ENCODE measurements at regions not wholly inside any gene's neighbourhood (a gene's known extent, or its start where the extent isn't known, plus 50 kb on each side); places are given as distances from the start of the nearest gene placed in this dataset.

DNA sequence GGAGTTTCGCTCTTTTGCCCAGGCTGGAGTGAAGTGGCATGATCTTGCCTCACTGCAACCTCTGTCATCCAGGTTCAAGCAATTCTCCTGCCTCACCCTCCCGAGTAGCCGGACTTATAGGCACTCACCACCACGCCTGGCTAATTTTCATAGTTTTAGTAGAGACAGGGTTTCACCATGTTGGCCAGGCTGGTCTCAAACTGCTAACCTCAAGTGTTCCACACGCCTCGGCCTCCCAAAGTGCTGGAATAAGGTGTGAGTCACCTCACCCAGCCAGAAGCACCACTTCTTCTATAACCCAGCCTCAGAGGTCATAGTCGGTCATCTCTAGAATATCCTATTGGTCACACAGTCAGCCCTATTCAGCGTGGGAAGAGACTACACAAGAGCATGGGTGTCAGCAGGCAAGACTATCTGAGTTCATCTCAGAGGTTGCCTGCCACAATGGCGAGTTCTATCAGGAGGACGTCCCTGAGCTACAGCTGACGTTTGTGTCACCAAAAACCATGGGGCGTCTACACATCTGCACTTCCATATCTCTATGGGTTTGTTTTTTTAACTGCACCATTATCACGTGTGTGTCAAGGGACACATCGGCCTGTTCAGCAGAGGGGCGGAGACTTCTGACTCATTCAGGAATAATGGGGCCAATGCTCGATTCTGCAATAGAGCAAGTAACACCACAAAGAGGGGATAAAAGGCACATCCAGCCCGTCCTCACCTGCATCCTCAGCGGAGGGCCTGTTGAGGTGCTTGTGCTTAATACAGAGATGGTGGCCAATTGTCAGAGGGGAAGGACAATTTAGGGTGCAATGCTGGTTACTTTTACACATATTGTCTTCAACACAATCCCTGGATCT, 256.3 kb upstream of the IRF2BP2 start:
- H3K4me1 ChIP-seq (ENCODE audit: insufficient read depth, low read length), result peaks cover 31% of the 10 kb centered on the region
- H3K9ac ChIP-seq (ENCODE audit: low read length), result no peak overlapping the region
- H3K36me3 ChIP-seq (ENCODE audit: insufficient read depth, low read length), result no peaks in the 10 kb centered on the region
- no peak overlapping the region for H3K4me3 ChIP-seq (ENCODE audit: insufficient read depth, low read depth, low read length)
- no peaks in the 10 kb centered on the region for H3K36me3 Mint-ChIP-seq (ENCODE audit: low read depth, unreplicated experiment)
- no peak for FAIRE-seq
- H3K27me3 Mint-ChIP-seq (ENCODE audit: low read depth, unreplicated experiment), result no peaks in the 10 kb centered on the region
- no peaks in the 10 kb centered on the region for H3K79me2 ChIP-seq (ENCODE audit: insufficient read depth, low read length)
- no peak overlapping the region for H2AFZ ChIP-seq (ENCODE audit: low read depth, low read length)
- H3K27me3 ChIP-seq (ENCODE audit: insufficient read depth, low read length), result no peaks in the 10 kb centered on the region
- H4K20me1 ChIP-seq (ENCODE audit: insufficient read depth, low read length), result no peaks in the 10 kb centered on the region
- DNase-seq (ENCODE audit: low read depth), result peak; percentile 84
- peak overlapping the region; percentile 21 for H3K27ac ChIP-seq (ENCODE audit: low read depth, low read length)
- H3K4me2 ChIP-seq (ENCODE audit: low read length), result peak overlapping the region; percentile 45
- H3K4me3 Mint-ChIP-seq (ENCODE audit: unreplicated experiment), result no peak overlapping the region
- peaks cover 5% of the 10 kb centered on the region for H3K9me3 ChIP-seq (ENCODE audit: insufficient read depth, low read depth, low read length)
- peaks cover 34% of the 10 kb centered on the region for H3K4me1 Mint-ChIP-seq (ENCODE audit: low read depth, unreplicated experiment)
- peaks cover 7% of the 10 kb centered on the region for H3K9me3 Mint-ChIP-seq (ENCODE audit: unreplicated experiment)
- TF ChIP-seq, protein P1, sequence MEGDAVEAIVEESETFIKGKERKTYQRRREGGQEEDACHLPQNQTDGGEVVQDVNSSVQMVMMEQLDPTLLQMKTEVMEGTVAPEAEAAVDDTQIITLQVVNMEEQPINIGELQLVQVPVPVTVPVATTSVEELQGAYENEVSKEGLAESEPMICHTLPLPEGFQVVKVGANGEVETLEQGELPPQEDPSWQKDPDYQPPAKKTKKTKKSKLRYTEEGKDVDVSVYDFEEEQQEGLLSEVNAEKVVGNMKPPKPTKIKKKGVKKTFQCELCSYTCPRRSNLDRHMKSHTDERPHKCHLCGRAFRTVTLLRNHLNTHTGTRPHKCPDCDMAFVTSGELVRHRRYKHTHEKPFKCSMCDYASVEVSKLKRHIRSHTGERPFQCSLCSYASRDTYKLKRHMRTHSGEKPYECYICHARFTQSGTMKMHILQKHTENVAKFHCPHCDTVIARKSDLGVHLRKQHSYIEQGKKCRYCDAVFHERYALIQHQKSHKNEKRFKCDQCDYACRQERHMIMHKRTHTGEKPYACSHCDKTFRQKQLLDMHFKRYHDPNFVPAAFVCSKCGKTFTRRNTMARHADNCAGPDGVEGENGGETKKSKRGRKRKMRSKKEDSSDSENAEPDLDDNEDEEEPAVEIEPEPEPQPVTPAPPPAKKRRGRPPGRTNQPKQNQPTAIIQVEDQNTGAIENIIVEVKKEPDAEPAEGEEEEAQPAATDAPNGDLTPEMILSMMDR (IDR thresholded peaks at IDR 0.05; ENCODE audit: insufficient read depth, low read depth, low read length), result no peak
- TF ChIP-seq EZH2 (IDR thresholded peaks at IDR 0.05; ENCODE audit: insufficient read depth, low read length), result no peak
- no peak overlapping the region for H3K27ac Mint-ChIP-seq (ENCODE audit: unreplicated experiment)

DNA sequence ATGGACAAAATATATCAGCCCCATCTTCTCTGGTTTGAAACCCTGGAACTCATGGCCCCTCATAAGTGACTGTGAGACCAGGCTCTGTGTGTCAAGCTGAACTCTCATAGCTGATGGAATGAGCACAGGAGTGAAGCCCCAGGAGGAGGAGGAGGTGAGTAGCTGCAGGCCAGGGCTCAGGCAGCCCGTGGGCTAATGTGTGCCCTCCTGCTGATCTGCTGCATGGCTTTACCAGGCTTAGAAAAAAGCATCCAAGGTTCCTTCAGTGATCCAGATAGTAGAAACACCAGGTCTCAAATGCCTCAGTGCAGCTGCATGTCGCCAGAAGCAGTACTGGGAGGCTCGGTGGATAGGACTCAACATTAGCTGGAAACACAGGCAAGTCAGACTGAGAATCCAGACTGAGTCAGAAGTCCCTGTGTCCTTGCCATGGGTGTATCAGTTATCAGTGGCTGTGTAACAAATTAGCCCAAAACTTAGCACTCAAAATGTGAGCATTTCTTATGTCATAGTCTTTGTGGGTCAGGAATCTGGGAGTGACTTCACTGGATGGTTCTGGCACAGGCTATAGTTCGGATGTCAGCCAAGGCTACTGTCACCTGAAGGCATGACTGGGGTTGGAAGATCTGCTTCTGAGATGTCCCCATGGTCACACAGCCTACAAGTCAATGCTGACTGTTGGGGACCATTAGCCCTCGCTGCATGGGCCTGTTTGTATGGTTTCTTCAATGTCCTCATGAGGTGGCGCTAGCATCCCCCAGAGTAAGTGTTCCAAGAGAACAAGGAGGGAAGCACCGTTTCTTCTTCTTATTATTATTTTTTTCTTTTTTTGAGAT, 255.4 kb upstream of the IRF2BP2 start:
- H3K9me3 Mint-ChIP-seq (ENCODE audit: unreplicated experiment), result peaks cover 7% of the 10 kb centered on the region

More for the DNA sequence above, 255.4 kb upstream of the IRF2BP2 start:
- H3K9me3 ChIP-seq (ENCODE audit: insufficient read depth, low read depth, low read length), result peaks cover 5% of the 10 kb centered on the region
- H3K4me2 ChIP-seq (ENCODE audit: low read length), result no peak overlapping the region
- H3K27ac Mint-ChIP-seq (ENCODE audit: unreplicated experiment), result no peak overlapping the region
- no peaks in the 10 kb centered on the region for H3K27me3 Mint-ChIP-seq (ENCODE audit: low read depth, unreplicated experiment)
- peaks cover 29% of the 10 kb centered on the region for H3K4me1 ChIP-seq (ENCODE audit: insufficient read depth, low read length)
- no peaks in the 10 kb centered on the region for H3K36me3 Mint-ChIP-seq (ENCODE audit: low read depth, unreplicated experiment)
- no peak overlapping the region for H3K27ac ChIP-seq (ENCODE audit: low read depth, low read length)
- FAIRE-seq (no peak), DNase-seq (ENCODE audit: low read depth) (no peak)
- H2AFZ ChIP-seq (ENCODE audit: low read depth, low read length), result no peak overlapping the region
- peaks cover 30% of the 10 kb centered on the region for H3K4me1 Mint-ChIP-seq (ENCODE audit: low read depth, unreplicated experiment)
- no peaks in the 10 kb centered on the region for H3K79me2 ChIP-seq (ENCODE audit: insufficient read depth, low read length)
- no peak overlapping the region for H3K4me3 ChIP-seq (ENCODE audit: insufficient read depth, low read depth, low read length)
- H3K36me3 ChIP-seq (ENCODE audit: insufficient read depth, low read length), result no peaks in the 10 kb centered on the region
- no peak overlapping the region for H3K4me3 Mint-ChIP-seq (ENCODE audit: unreplicated experiment)
- H3K27me3 ChIP-seq (ENCODE audit: insufficient read depth, low read length), result no peaks in the 10 kb centered on the region
- no peak overlapping the region for H3K9ac ChIP-seq (ENCODE audit: low read length)
- TF ChIP-seq, protein P1 (IDR thresholded peaks at IDR 0.05; ENCODE audit: insufficient read depth, low read depth, low read length), result no peak
- TF ChIP-seq EZH2 (IDR thresholded peaks at IDR 0.05; ENCODE audit: insufficient read depth, low read length), result no peak
- no peaks in the 10 kb centered on the region for H4K20me1 ChIP-seq (ENCODE audit: insufficient read depth, low read length)

Measured in astrocyte (in vitro differentiated cells and primary cell).